PC-9 (cell line): ENCODE measurements at regions not wholly inside any gene's neighbourhood (a gene's known extent, or its start where the extent isn't known, plus 50 kb on each side); places are given as distances from the start of the nearest gene placed in this dataset.

Experiments
- BruUV-seq: library from RNA; stranded (reverse); fragments of 400-500 nt; replicated peaks from 2 replicates; lab custom pipeline; 2021; lab: Mats Ljungman, UMichigan
- CTCF ChIA-PET: fragments of 300-600 bp; sonication (Branson Sonifier 250); formaldehyde crosslinking; loops from one replicate; lab custom pipeline; 2022; ENCODE audit warnings: antibody characterized with exemption; lab: Charles Lee
- POLR2A ChIA-PET: fragments of 300-600 bp; sonication (Branson Sonifier 250); formaldehyde crosslinking; loops from one replicate; lab custom pipeline; 2022; ENCODE audit warnings: antibody characterized with exemption; ENCODE audit not compliant: unreplicated experiment; lab: Charles Lee
- DNase-seq, 2 experiments: peaks; one replicate each; pipeline versions ENCODE4 v3.0.0 to v3.0.0-alpha.2; 2015 to 2022; ENCODE audit warnings: mixed read lengths in 1 of 2
- H2AFZ ChIP-seq: fragments of 200-600 bp; sonication (generic); 2 replicates; pipeline ENCODE4 v1.8.1; 2017; ENCODE audit warnings: antibody characterized with exemption
- H3F3A ChIP-seq: fragments of 200-600 bp; sonication (generic); 2 replicates; pipeline ENCODE4 v1.8.1; 2017; ENCODE audit warnings: antibody characterized with exemption, mild to moderate bottlenecking, low read depth; ENCODE audit not compliant: insufficient read depth
- H3K27ac ChIP-seq: fragments of 200-600 bp; sonication (generic); 2 replicates; pipeline ENCODE4 v1.6.1; 2016; ENCODE audit warnings: mixed run types
- H3K27me3 ChIP-seq: fragments of 200-600 bp; sonication (generic); 2 replicates; pipeline ENCODE4 v1.6.1; 2016; ENCODE audit warnings: low read depth, mixed run types; ENCODE audit not compliant: insufficient read depth
- H3K36me3 ChIP-seq: fragments of 200-600 bp; sonication (generic); 2 replicates; pipeline ENCODE4 v1.6.1; 2016; ENCODE audit warnings: low read depth, mixed run types
- H3K4me1 ChIP-seq: fragments of 200-600 bp; sonication (generic); replicated peaks from 2 replicates; pipeline ENCODE4 v1.6.1; 2016; ENCODE audit warnings: mixed run types; ENCODE audit not compliant: insufficient read depth
- H3K4me2 ChIP-seq: fragments of 200-600 bp; sonication (generic); 2 replicates; pipeline ENCODE4 v1.6.1; 2017; ENCODE audit warnings: mixed run types
- H3K4me3 ChIP-seq: fragments of 200-600 bp; sonication (generic); 2 replicates; pipeline ENCODE4 v1.6.1; 2016; ENCODE audit warnings: mixed run types
- H3K79me2 ChIP-seq: fragments of 200-600 bp; sonication (generic); 2 replicates; pipeline ENCODE4 v1.6.1; 2017; ENCODE audit warnings: low read depth, mixed run types
- H3K9me2 ChIP-seq: fragments of 200-600 bp; sonication (generic); 2 replicates; pipeline ENCODE4 v1.8.1; 2017; ENCODE audit warnings: mild to moderate bottlenecking; ENCODE audit not compliant: insufficient read depth
- H3K9me3 ChIP-seq: fragments of 200-600 bp; sonication (generic); 2 replicates; pipeline ENCODE4 v1.8.1; 2016; ENCODE audit warnings: low read depth; ENCODE audit not compliant: insufficient read depth
- H4K20me1 ChIP-seq: fragments of 200-600 bp; sonication (generic); 2 replicates; pipeline ENCODE4 v1.8.1; 2017; ENCODE audit not compliant: insufficient read depth
- EZH2 ChIP-seq: fragments of 200-600 bp; sonication (generic); IDR thresholded peaks from 2 replicates; pipeline ENCODE4 v1.8.0; 2017; ENCODE audit warnings: antibody characterized with exemption, low read depth
- intact Hi-C: fragments of 100-400 bp; cut with micrococcal nuclease; formaldehyde crosslinking; loops from one replicate; pipeline ENCODE4 v1.10.0; 2022; ENCODE audit not compliant: unreplicated experiment
- TF ChIP-seq, protein P1 (sequence below): fragments of 200-600 bp; sonication (generic); conservative IDR thresholded peaks from 2 replicates; pipeline ENCODE4 v1.6.1; 2017; ENCODE audit warnings: mixed run types, antibody characterized with exemption, mild to moderate bottlenecking, moderate library complexity

DNA sequence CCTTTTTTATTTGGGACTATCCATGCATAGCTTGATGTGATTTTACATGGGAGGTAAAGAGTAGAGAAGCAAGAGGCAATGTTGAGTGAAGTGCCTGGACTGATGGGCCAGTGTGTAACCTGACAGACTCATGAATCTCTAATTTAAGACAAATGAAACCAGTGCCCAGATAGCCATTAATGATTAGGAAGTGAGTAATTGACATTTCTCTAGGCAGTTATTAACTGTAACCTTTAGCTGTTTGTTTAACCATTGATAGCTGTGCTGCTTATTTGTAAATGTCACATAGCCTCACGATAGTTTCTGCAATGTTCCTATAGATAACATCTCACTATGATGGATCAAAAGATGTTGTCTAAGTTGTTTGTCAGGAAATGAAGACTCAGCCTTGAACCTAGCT is 1047.5 kb upstream of the SPRY2 start:
- no peaks in the 10 kb centered on the region for H3K9me3 ChIP-seq
- no peaks in the 10 kb centered on the region for H4K20me1 ChIP-seq
- ChIA-PET CTCF (no interaction called here), POLR2A (no interaction called here)
- no TSS peak for BruUV-seq
- H3F3A ChIP-seq = no peaks in the 10 kb centered on the region
- H3K4me2 ChIP-seq = no peak overlapping the region
- intact Hi-C loops = no loop called here
- TF ChIP-seq, protein P1, sequence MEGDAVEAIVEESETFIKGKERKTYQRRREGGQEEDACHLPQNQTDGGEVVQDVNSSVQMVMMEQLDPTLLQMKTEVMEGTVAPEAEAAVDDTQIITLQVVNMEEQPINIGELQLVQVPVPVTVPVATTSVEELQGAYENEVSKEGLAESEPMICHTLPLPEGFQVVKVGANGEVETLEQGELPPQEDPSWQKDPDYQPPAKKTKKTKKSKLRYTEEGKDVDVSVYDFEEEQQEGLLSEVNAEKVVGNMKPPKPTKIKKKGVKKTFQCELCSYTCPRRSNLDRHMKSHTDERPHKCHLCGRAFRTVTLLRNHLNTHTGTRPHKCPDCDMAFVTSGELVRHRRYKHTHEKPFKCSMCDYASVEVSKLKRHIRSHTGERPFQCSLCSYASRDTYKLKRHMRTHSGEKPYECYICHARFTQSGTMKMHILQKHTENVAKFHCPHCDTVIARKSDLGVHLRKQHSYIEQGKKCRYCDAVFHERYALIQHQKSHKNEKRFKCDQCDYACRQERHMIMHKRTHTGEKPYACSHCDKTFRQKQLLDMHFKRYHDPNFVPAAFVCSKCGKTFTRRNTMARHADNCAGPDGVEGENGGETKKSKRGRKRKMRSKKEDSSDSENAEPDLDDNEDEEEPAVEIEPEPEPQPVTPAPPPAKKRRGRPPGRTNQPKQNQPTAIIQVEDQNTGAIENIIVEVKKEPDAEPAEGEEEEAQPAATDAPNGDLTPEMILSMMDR = no peak
- TF ChIP-seq EZH2 = no peak
- no peaks in the 10 kb centered on the region for H3K4me1 ChIP-seq
- H2AFZ ChIP-seq = no peak overlapping the region
- no peaks in the 10 kb centered on the region for H3K79me2 ChIP-seq
- no peaks in the 10 kb centered on the region for H3K9me2 ChIP-seq
- DNase-seq = no peak
- H3K27me3 ChIP-seq = no peaks in the 10 kb centered on the region
- H3K27ac ChIP-seq = no peak overlapping the region
- H3K4me3 ChIP-seq = no peak overlapping the region
- H3K36me3 ChIP-seq = no peaks in the 10 kb centered on the region

DNA sequence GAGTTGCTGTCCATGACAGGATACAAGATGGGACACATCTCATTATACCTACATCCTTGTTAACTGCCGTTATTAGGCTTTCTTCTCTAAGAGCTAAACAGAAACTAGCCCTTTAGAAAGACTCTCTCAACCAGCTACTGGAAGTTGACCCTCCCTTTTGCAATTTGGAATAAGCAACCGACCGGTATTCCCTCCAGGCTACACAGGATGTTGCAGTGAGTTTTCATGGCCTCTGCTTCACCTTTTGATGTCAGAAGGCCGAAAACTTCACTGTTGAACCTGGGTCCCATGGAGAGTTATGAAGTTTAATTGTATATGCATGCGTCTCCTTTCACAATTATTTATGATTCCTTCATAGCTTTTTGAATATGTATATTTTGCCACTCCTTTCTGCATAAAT is 1042.5 kb upstream of the SPRY2 start:
- no TSS peak for BruUV-seq
- Histone ChIP-seq H3F3A (no peaks in the 10 kb centered on the region), H4K20me1 (no peaks in the 10 kb centered on the region), H2AFZ (no peak overlapping the region), H3K36me3 (no peaks in the 10 kb centered on the region), H3K9me2 (no peaks in the 10 kb centered on the region), H3K4me1 (no peaks in the 10 kb centered on the region), H3K79me2 (no peaks in the 10 kb centered on the region), H3K4me3 (no peak overlapping the region), H3K27me3 (no peaks in the 10 kb centered on the region), H3K4me2 (no peak overlapping the region), H3K27ac (no peak overlapping the region), H3K9me3 (no peaks in the 10 kb centered on the region)
- DNase-seq = no peak
- TF ChIP-seq EZH2 = no peak
- TF ChIP-seq, protein P1 = no peak
- CTCF ChIA-PET = no interaction called here
- intact Hi-C loops = no loop called here
- POLR2A ChIA-PET = no interaction called here

DNA sequence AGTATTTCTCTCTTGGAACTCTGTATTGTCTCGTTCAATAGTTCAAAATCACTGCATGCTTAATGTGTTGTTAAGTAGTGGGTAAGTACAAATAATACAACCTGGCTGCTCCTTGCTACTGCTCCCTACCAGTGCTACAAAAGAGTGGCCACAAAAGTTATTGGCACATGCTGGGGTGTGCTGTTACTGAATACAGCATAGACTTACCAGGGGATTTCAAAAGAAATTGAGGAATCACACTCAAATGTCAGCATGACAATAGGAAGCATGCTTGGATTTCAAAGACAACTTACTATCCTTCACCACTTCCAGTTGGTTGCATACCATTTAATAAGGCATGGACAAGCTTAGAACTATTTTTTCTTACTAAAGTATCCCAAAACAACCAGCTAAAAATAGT is 1041.3 kb upstream of the SPRY2 start:
- BruUV-seq = no TSS peak
- POLR2A ChIA-PET = no interaction called here

More for the DNA sequence above, 1041.3 kb upstream of the SPRY2 start:
- no peaks in the 10 kb centered on the region for H4K20me1 ChIP-seq
- no peaks in the 10 kb centered on the region for H3K79me2 ChIP-seq
- H3K9me2 ChIP-seq = no peaks in the 10 kb centered on the region
- no peak overlapping the region for H3K4me2 ChIP-seq
- intact Hi-C loops = no loop called here
- H2AFZ ChIP-seq = no peak overlapping the region
- no peaks in the 10 kb centered on the region for H3K9me3 ChIP-seq
- no peak overlapping the region for H3K27ac ChIP-seq
- CTCF ChIA-PET = no interaction called here
- TF ChIP-seq, protein P1 = no peak
- TF ChIP-seq EZH2 = no peak
- DNase-seq = no peak
- no peak overlapping the region for H3K4me3 ChIP-seq
- H3K27me3 ChIP-seq = no peaks in the 10 kb centered on the region
- no peaks in the 10 kb centered on the region for H3K4me1 ChIP-seq
- H3F3A ChIP-seq = no peaks in the 10 kb centered on the region
- H3K36me3 ChIP-seq = no peaks in the 10 kb centered on the region
